HG03159 (cell line): ENCODE measurements at regions not wholly inside any gene's neighbourhood (a gene's known extent, or its start where the extent isn't known, plus 50 kb on each side); places are given as distances from the start of the nearest gene placed in this dataset.
A peak's percentile ranks its signal among the peaks of the same experiment; 100 is the strongest.
"Not testable (repeated sequence)": the region's sequence is repeated elsewhere in the genome, so short reads cannot be mapped to it uniquely, and the experiment has no call there.

Experiments
- ATAC-seq: cut with Tn5 transposase; IDR thresholded peaks from one replicate; pipeline ENCODE4 v1.9.1; 2021; ENCODE audit warnings: mild to moderate bottlenecking, moderate library complexity; ENCODE audit not compliant: unreplicated experiment

DNA sequence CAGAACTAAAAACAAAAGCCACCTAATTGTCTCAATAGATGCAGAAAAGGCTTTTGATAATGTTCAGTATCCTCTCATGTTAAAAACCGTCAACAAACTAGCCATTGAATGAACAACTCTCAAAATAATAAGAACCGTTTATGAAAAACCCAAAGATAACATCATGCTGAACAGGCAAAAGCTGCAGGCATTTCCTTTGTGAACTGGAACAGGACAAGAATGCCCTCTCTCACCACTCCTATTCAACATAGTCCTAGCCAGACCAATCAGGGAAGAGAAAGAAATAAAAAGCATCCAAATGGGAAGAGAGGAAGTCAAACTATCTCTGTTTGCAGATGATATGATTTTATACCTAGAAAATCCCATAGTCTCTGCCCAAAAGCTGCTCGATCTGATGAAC is 179.6 kb upstream of the EDNRB start:
- ATAC-seq = no peak

DNA sequence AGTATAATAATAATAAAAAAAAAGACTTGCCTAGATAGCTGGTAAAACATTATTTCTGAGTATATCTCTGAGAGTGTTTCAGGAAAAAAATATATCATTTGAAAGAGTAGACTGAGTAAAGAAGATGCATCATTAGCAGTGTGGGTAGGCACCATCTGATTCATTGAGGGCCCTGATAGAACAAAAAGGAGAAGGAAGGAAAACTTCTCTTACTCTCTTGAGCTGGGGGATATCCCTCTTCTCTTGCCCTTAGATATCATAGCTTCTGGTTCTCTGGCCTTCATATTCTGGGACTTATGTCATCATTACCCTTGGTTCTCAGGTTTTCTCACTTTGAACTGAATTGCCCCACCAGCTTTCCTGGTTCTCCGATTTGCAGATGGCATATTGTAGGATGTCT is 177.6 kb upstream of the EDNRB start:
- ATAC-seq = no peak

DNA sequence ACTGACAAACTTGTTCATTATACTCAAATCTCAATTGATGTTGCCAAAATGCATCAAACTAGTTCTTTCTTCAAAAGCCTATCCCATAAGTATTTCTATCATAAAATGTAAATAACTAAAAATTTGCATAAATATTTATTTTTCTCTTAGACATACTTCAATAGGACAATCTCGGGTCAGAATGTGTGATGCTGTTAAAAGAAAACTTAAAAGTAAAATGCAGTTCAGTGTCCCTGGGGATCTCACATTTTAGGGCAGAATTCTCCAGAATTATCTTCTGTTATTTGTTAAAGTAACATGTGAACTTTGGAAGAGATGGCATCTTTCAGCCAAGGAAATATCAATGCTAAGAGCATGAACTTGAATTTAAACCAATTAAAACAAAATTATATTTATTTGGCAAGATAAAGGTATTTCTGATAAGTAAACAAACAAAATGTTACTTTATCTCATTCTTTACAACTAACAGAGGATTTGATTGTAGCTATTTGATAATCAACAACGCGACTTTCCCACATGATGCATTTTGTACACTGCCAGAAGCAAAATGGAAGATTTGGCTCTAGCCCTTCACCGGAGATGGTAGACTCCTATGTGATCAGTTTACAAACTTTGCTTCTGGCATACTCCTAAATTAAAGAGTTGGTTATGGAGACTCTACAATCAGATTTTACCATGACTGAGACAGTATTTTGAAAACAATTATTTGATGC is 169.5 kb upstream of the EDNRB start:
- no peak for ATAC-seq

DNA sequence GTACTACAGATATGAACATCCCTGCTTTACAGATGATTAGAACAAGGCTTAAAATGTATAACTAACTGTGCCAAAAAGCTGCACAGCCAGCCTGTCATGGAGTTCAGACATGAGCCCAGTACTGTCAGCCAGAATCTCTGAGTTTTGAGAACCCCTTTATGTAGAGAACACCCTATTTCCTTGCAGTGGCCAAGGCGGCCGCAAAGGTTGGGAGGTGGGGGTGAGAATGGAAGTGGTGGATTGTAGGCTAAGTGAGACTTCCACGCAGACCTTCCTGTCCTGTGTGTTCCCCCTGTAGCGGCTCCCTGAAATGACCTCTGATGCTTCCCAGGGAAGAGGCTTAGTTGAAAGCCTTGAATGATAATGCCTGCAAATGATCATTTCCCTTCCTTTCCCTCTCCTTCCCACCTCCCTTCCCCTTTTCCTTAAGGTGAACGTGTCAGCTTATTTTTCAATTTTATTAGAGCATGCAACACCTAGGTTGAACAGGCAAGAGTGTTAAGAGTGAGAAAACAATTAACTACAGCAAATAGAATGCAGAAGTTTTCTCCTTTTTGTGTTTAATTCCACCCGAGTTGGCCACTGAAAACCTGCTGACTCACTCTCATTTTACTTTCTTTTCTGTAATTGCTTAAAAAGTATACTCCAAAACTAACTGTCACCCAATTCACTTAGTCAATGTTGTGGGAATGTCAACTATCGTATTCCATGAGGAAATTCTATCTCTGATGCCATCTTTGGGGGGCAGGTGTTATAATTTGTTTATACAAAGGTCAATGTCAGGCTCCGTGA is 167.0 kb upstream of the EDNRB start:
- no peak for ATAC-seq

DNA sequence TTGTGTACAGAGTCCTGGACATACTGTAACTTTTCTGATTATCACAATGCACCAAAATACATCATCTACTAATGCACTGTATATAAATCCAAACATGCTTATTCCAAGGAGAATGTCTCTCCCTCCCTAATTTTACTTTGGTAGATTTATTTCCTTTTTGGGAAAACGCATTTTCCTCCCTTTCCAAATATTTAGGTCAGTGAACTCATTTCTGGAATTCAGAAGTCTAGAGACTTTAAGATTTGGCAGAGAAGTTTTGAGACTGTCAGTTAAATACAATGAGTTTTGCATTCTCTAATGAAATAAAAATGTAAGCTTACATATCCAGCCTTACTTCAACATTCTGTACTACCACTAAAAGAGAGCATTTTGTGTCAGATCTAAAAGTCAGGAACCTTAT is 165.8 kb upstream of the EDNRB start:
- ATAC-seq = no peak

DNA sequence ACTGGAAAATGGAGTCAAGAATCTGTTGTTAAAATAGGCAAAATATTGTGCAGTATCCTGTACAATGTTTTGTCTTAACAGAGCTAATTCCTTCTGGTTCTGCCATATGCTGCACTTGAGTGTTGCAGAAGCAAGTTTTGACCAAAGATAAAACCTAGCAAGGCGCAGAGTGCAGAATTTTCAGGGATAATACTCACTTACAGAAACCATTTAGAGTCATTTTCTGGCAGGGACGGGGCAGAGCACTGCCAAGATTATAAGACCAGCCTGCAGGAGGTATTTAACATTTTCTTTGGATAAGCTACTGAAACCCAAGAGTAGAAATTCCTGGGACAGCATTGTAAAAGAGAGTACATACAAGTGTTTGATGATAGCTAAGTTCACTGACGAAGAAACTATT is 159.5 kb upstream of the EDNRB start:
- ATAC-seq = no peak

DNA sequence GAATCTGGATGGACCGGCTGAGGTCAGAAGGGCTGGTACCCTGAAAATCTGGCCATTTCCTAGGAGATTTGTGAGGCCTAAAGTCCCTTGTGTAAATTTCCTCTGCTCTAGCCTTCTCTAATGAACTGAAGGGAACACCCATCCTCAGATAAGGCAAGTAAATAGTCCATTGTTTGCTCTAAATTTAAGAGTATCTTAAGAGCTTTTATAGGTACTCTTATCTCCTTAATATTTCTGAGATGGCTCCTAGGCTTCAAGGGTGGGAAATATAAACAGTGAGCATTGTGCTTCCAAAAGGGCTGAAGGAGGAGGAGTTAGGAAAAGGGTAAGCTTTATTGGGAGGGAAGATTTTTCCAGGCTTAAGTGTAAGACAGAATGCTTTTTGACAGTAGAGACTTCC is 148.7 kb upstream of the EDNRB start:
- no peak for ATAC-seq

DNA sequence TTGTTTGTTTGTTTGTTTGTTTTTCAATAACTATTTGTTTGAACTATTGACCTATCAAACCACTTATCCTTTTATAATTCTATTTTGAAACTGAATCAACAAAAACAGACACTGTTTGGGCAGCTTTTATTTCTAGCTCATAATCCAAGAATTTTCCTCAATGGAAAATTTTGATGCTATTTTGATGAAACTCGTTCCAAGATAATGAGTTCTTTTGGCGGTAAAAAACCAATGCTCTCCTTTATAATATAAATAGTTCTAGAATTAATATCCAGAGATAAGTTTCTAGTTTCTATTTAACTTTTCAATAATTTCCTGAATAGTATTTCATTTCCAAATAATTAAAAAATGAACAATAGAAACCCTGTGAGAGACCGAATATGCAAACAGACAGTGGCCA is 146.5 kb upstream of the EDNRB start:
- ATAC-seq = no peak

DNA sequence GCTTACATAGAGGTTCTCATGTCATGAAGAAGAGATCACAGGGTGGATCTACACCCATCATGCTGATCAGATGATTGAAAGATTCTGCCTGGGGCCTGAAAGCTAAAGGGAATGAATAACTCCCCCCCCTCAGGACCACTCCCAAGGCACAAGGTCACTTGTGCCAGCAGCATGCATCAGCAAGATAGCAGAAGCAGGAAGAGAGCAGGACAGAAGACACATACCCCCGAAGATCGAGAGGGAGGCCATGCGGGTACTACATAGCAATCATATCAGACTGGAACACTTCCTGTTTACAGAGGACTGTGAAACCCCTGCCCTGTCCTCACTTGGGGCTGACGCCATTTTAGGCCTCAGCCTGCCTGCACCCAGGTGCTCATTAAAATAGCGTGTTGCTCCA is 143.2 kb upstream of the EDNRB start:
- no peak for ATAC-seq

DNA sequence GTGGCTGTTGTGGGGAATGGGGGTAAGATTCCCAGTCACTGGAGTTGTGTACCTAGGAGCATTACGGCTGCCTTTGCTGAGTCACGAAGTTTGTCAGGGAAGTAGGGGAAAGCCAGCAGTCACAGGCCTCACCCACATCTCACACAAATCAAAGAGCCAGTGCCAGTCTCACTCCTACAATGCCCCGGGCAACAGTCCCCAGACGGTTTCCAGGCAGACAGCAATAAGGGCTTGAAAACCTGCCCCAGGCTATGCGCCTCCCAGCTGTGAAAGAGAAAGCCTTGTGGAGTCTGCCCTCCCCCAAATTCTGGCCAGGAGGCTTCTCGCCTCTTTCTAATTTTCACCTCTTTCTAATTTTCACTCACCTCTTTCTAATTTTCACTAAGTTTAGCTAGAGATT is 142.3 kb upstream of the EDNRB start:
- ATAC-seq = no peak

DNA sequence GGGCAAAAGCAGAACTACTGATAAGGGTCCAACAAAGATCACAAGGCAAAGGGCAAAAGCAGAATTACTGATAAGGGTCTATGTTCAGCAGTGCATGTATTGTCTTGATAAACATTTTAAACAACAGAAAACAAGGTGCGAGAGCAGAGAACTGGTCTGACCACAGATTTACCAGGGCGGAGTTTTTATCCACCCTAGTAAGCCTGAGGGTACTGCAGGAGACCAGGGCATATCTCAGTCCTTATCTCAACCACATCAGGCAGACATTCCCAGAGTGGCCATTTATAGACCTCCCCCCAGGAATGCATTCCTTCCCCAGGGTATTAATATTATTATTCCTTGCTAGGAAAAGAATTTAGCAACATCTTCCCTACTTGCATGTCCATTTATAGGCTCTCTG is 138.2 kb upstream of the EDNRB start:
- not testable (repeated sequence) for ATAC-seq

DNA sequence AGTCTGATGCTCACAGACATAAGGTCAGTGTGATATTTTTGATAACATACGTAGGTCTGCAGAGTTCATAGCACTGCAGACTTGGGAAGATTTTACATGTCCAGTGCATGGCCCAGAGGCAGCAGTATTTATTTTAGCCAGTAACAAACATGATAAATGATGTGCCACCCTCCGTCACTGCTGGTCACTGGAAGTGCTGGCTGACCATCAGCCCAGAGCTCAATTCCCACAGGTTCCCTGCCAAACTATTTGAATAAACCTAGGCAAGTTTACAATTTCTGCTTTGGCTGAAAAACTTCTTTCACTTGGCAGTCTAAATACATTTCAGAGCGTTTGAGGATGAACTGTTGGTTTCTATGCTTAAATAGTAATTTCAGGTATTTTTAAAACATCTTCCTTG is 135.5 kb upstream of the EDNRB start:
- no peak for ATAC-seq

DNA sequence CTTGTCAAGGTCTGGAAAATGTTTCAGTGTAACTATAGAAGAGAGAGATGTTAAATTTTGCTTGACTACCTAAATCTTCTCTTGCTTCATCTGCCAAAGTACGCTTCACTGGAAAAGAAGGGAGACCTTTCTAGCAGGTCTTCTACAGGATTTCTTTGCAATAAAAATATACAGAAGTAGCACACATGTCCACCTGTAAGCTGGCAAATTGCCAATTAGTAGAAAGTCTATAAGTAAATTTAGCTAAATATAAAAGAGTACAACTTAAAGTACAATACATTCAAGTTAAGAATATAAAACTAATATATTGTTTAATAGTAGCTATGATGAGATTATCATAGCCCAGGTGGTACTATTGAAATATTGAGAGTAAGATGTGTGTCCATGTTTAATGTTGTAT is 128.5 kb upstream of the EDNRB start:
- ATAC-seq = no peak

DNA sequence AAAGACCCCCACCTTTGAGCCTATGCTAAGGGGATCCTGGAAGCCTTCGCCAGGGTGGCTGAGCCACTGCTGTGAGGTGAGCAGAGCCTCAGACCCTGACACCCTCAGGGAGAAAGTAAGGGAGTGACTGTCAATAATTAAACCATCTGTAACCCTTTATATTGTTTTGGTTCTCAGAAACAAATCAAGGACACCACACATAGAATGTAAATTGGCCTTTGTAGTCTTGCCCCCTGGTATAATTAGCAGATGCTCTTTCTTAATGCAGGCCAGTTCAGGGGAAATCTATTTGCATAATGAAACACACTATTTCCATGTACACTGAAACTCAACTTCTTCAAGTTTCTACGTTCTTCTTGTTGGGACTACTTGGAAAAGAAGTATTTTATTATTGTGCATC is 127.7 kb upstream of the EDNRB start:
- ATAC-seq = peak; percentile 94

DNA sequence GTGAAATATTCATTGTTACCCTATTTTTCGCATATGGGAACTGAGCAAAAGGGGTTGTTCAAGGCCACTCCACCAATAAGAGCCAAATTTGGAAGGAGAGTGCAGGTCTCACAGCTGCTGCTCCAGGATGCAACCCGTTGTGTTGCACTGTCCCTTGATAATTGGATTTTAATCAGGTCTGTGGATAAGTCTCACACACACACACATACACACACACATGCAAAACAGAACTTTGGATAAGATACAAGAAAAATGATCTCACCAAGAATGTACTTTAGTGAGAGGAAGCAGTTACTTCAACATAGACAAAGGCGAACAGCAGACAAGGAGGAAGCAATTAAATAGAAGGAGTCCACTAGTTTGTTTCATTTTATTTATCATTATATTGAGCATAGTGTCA is 127.3 kb upstream of the EDNRB start:
- peak; percentile 42 for ATAC-seq

DNA sequence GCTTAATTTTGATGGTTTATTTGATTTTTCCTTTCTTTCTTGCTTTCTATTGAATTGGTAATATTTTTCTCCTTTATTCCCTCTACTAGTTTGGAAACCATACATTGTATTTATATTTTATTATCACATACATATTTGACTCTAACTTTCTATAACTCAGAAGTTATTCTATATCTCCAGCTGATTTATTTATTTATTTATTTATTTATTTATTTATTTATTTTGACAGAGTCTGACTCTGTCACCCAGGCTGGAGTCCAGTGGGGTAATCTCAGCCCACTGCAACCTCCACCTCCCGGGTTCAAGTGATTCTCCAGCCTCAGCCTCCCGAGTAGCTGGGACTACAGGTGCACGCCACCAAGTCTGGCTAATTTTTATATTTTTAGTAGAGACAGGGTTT is 122.7 kb upstream of the EDNRB start:
- ATAC-seq = not testable (repeated sequence)

DNA sequence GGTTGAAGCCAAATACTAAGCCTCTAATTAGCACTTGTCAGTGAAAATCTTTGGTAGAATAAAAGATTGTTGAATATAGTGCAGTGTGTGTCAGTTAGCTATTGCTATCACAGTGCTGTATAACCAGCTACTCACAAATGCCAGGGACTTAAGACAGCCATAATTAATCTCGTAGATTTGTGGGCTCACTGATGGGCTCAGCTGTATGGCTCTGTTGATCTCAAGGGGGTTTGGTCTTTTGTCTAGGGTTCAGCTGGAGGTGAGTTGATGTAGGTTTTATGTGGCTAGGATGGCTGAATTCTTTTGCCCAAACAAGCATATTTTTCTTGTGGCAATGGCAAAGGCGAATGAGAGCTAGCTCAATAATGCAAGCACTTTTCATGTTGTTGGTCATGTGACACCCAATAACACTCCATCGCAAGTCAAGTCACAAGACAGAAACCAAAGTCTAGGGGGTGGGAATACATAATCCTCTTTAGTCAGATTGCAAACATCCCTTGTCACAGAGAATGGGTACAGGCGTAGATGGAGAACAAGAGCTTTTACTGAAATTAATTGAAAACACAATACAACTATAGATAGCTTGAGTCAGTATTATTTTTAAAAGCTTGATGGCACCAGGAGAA is 121.7 kb upstream of the EDNRB start:
- ATAC-seq = no peak

DNA sequence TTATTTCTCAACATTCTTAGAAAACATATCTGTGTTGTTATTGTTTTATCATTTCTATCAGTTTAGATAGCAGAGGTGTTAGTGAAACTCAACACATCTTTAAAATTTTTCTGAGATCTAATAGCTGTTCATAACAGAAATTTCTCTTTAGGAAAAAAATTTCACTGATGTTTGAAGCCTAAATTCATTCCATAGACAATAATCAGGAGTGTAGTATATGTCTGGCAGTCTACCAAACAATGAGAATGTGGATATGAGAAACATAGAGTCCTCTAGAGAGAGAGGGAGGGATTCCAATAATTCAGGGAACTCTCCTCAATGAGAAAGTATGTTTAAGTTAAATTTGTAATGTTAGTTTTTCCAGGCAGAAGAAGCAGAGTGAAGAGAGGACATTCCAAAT is 118.2 kb upstream of the EDNRB start:
- ATAC-seq = no peak

DNA sequence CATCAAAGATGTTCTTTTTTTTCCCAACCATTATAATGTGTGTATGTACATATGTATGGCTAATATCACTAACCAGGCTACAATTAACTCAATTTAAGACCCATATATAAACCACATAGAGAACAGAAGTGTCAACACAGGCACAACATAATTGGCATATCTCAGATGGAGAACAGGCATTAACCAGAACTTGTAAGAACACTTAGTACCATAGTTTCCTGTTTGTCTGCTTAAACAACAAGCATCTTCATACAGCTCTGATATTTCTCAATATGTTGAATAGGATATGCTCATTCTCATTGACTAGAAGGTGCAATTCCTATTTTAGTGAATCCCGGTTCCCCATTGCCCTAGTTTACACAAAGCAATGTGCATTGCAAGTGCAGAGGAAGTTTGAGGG is 116.9 kb upstream of the EDNRB start:
- no peak for ATAC-seq

DNA sequence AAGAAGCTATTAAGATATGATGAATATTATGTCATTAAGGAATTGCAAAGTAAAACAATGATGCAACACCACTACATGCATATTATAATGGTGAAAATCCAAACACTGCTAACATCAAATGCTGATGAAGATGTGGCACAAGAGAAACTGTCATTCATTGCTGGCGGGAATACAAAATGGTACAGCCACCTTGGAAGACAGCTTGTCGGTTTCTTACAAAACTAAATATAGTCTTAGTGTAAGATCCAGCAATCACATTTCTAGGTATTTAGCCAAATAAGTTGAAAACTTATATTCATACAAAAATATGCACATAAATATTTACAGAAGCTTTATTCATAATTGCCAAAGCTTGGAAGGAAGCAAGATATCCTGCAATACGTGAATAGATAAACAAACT is 114.9 kb upstream of the EDNRB start:
- ATAC-seq = no peak

DNA sequence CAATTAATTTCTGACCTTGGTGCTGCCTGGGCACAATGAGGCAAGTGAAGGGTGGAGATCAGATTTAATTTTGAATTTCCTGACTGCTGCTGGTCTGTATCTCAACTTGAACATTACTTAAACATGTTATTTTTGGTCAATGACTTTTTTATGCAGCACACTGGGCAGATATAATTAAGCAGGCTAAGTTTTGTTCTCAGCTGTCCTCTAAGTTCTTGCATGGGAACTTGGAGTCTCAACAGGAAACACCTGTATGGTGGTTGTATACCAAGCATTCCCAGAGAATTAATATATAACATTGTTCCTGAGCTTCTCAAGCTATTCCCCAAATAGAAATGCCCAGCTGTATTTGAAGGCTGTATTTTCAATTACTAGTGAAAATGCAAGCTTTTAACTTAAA is 113.5 kb upstream of the EDNRB start:
- no peak for ATAC-seq

DNA sequence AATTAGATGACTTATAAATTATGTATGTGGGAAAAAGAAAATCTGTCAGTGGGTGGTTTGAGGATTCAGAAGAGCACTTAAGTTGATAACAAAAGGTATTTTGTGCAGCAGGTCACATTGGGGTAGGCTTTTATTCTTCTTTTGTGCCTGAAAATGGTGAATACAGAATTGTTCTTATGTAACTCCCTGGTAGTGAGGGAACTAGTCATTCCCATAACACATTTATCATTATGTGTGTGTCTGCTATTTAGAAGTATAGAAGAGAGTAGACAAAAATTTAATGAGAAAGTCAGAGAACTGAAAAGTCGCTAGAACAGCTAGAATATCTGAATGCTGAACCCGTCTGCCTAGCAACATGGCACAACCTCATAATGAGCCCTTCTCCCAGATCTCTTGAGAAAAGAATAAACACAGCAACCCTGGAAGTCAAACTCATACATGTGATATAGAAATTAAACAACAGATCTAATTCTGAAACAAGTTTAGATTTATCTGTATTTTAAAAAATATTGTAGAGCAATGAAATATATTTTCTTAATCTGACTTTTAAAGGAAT is 111.8 kb upstream of the EDNRB start:
- no peak for ATAC-seq
